HG02798 (cell line): ENCODE measurements at regions not wholly inside any gene's neighbourhood (a gene's known extent, or its start where the extent isn't known, plus 50 kb on each side); places are given as distances from the start of the nearest gene placed in this dataset.

Experiments used
- ATAC-seq: cut with Tn5 transposase; IDR thresholded peaks from one replicate; pipeline ENCODE4 v1.9.1; 2021; ENCODE audit warnings: mild to moderate bottlenecking; ENCODE audit not compliant: unreplicated experiment, poor library complexity

DNA sequence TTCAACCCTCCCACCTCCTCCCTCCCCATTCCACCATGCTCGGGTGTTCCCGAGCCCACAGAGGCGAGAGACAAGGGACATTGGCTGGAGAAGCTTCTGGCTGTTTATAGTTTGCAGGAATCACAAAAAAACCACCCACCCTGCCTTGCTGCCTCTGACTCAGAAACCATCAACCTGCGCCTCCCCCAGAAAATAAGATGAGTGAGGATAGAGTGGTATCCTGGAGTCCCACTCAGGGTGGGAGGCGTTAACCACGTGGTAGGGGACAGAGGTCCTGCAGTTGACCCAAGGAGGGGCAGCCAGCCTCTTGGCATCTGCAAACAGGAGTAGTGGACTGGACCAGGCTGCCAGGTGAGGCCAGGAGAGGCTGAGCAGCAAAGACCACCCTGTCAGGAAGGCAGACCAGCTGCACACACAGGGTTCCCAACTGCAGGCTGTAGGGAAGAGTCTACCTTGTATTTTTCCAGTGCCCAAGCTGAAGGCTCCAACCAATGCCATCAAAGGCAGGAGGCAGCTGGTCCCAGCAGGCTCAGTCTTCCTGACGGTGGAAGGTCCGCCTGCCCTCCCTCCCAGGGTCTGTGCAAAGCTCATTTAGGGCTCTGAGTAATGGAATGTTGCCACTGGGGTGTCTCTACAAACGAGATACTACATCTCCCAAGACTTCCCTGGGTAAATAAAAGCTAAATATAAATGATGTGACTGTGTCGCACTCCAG, 201.5 kb upstream of the TNRC6C start:
- no peak for ATAC-seq

DNA sequence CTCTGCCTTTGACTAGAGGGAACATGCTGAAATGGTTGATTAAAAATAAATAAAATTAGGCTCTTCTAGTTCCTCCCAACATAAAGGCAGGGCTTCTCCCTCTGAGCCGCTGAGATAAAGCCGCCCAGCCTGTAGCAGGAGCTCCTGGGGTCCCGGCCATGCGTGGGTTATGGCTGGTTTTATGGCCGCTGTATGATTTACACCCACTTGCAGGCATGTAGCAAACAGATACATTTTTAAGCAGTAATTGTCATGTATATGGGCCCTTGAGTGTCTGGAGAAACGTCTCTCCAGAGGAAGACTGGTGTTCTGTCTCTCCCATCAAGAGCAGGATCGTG, 201.0 kb upstream of the TNRC6C start:
- no peak for ATAC-seq

GRCh38 chr17:77763023-77763422, 195.5 kb upstream of the TNRC6C start:
- ATAC-seq, result no peak

GRCh38 chr17:77763575-77763974, 194.9 kb upstream of the TNRC6C start:
- no peak for ATAC-seq

DNA sequence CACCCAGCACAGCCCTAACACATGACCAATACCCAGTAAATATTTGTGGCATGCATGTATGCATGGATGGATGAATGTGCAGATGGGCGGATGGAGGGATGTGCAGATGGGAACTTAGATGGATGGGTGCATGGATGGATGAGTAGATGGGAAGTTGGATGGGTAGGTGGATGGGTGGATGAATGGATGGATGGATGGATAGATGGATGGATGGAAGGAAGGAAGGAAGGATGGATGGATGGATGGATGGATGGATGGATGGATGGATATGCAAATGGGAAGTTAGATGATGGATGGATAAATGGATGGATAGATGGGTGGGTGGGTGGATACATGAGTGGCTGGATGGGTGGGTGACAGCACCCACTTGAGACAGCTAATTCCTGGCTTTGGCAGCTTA, 193.2 kb upstream of the TNRC6C start:
- ATAC-seq, result no peak

DNA sequence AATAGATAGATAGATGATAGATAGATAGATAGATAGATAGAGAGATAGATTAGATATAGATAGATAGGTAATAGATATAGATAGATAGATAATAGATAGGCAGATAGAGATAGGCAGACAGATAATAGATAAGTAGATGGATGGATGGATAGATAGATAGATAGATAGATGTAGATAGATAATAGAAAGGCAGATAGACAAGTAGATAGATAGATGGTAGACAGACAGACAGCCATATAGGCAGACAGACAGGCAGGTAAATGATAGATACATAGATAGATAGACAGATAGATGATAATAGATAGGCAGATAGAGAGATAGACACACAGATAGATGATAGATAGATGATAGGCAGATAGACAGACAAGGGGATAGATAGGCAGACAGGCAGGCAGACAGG, 191.4 kb upstream of the TNRC6C start:
- ATAC-seq, result no peak

DNA sequence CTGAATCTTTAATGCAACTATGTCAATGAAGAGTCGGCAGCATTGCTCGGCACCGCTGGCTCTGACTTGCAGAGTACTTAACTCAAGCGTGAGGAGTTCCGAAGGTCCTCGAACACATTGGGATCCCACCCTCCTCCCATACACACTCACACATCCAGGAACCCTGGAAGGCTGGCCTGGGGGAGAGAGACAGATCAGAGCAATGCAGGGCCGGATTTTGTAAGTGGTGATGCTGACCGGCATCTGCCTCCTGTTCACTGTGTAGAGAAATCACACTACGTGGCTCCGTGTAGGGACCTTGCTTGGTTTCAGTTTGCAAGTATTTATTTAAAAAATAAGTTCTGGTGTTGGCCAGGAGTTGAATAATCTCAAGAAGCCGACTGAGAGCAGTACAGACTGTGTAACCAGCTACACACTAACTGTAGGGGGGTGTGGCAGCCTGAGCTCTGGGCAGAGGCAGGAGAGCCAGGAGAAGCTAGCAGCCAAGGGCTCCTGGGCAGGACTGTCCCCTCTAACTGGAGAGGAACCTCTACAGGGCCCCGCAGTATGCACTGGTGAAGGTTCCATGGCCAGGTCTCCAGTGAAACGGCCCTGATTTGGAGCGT, 190.2 kb upstream of the TNRC6C start:
- ATAC-seq, result no peak

DNA sequence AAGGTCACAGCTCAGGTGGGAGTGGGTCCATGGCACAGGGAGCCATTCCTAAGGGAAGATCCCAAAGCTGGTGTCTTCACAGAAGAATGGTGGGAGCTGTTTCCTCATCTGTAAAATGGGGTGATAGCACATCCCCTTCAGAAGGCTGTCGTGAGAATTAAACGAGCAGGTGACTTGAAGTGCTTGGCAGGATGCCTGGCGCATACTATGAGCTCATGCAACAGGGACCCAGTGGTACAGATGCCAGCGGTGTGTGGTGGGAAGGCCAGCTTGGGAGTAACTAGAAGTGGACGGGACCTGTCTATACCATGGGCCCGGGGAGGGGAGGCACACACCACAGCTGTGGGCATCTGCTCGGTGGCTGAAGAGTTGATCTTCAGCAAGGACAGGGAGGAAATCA, 189.3 kb upstream of the TNRC6C start:
- ATAC-seq, result no peak

DNA sequence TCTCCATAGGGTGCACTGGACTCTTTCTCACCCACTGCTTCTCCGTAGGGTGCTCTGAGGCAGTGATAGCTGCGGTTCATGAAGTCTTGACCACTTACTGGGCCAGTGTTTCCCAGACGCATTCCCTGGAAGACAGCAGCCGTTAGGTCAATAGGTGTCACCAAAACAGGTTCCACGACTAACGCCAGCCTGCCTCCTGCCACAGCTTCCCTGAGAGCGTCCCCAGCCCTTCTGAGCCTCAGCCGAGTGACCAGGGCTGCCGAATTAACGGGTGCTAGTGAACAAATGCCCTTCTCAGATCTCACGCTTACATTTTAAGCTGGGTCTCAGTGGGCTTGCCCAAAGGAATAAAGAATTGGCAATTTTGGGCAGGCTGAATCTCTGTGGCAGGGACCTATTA, 188.7 kb upstream of the TNRC6C start:
- ATAC-seq, result no peak

DNA sequence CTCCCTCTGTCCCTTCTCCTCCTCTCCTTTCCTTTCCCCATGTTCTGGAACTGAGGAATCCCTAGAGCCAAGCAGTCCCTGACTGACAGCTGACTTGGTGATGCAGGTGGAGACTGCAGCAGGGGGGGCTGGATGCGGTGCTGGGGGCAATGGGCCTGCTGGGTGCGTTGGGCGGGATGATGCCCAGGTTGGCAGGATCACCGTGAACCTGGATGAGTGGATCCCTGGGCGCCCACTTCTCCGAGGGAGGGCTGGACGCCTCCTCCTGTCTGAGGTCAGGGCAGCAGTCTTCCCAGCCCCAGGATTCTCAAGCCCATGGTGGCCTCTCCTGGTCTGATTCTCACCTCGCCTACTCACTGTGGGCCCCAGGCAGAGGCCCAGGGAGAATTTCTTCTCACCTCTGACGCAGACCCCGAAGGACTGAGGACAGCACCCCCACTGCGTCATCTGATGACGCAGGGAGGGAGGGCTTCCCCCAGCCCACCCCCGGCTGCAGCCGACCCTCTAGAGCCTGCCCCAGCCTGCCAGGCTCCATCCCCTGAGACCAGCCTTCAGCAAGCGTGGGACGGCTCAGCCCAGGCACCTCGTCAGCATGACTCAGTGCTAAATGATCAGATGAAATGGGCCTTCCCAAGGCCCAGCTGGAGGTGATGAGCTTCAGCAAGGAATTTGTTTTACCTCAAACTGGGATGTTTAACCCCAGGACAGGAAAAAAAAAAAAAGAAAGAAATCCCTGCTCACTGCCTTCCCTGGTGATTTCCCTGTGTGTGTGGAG, 188.0 kb upstream of the TNRC6C start:
- no peak for ATAC-seq

DNA sequence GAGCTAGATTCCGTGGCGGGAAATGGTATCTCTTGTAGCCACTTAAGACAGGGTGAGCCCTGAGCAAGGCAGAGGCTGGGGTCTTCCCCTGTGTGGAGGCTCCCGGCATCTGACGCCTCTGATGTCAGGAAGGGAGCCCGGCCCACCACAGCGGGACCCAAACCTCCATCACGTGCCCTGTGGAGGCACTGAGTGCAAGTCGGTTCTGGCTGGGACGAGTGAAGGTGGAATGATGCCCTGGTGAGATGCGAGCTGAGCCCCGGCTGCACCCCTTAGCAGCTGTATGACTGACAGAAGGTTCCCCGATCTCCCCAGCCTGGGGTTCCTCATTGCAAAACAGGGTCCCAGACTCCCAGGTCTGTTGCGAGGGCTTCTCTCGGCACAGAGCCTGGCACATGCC, 187.4 kb upstream of the TNRC6C start:
- no peak for ATAC-seq

- no peak for ATAC-seq
Measured at GRCh38 chr17:77771587-77771986, 186.9 kb upstream of the TNRC6C start.

- no peak for ATAC-seq
Measured at GRCh38 chr17:77771998-77772397, 186.5 kb upstream of the TNRC6C start.

GRCh38 chr17:77772461-77772897, 186.0 kb upstream of the TNRC6C start:
- ATAC-seq, result no peak

GRCh38 chr17:77772899-77773358, 185.6 kb upstream of the TNRC6C start:
- no peak for ATAC-seq

DNA sequence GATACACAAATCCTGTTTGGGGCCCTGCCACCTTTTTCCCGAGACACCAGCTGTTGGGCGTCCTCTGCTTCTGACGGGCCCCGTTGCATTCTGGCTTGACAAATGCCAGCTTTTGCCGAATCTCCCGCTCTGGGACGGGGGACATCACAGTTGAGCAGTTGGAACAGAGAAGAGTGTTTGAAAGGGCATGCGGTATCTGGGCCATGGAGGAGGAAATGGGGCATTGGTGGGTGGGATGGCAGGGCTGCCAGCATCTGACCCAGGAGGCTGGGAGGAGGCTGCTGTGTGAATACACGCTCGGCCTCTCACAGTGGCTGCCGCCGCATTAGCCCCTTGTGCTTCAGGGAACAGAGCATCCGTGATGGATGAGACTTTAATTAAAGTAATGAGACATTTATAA, 184.3 kb upstream of the TNRC6C start:
- no peak for ATAC-seq

- ATAC-seq, result no peak
Measured at GRCh38 chr17:77778636-77779489, 179.6 kb upstream of the TNRC6C start.

DNA sequence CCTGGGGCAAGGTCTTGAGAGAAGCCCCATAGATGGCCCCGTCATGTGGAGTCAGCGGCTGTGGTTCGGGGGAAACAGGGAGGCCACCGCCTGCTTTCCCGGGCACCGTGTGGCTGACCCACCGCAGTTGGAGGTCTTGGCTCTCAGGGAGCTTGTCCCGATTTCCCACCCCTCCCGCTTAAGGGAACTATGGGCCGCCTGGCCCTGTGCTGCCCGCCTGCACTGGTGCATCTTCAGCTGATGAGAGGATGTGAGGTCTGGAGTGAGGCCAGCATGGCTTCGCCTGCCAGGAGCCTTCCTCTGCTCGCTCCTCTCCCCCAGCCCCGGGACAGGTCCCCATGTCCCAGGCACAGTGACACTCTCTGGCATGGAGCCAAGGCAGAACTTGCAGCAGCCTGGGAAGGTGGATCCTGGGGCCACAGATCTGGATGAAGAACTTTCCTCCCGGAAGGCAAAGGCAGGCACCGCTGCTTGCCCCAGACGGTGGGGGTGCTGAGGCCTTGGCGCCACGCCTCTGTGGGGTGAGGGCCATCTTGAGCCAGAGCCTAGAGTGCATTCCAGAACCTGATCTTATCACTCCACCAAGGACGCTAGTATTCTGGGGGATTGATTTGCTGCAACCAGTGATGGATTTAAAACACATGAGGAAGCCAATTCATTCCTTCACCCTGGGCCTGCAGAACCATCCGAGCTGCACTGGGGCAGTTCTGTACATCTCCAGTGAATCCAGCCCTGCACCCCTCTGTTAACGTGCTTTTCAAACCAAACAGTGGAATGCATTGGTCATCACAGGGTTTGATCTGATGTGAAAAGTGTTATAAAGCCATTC, 178.6 kb upstream of the TNRC6C start:
- no peak for ATAC-seq

- ATAC-seq, result no peak
Measured at GRCh38 chr17:77781536-77781935, 177.0 kb upstream of the TNRC6C start.

GRCh38 chr17:77782201-77782600, 176.3 kb upstream of the TNRC6C start:
- no peak for ATAC-seq
